Left renal pelvis (tissue), 4 donors: ENCODE measurements at regions not wholly inside any gene's neighbourhood (a gene's known extent, or its start where the extent isn't known, plus 50 kb on each side); places are given as distances from the start of the nearest gene placed in this dataset.
"Not testable (repeated sequence)": the region's sequence is repeated elsewhere in the genome, so short reads cannot be mapped to it uniquely, and the experiment has no call there.

ENCODE experiments used
- DNase-seq, 4 donors: peaks; one replicate each; pipeline ENCODE4 v3.0.0-alpha.2; 2013; ENCODE audit warnings: low read depth in 4 of 4, low spot score in 3 of 4

GRCh38 chr2:175872721-175873120 is 129.3 kb downstream of the LNPK start:
- no peak for DNase-seq

- DNase-seq = no peak
Measured at GRCh38 chr2:175872005-175872348, 130.1 kb downstream of the LNPK start.

DNA sequence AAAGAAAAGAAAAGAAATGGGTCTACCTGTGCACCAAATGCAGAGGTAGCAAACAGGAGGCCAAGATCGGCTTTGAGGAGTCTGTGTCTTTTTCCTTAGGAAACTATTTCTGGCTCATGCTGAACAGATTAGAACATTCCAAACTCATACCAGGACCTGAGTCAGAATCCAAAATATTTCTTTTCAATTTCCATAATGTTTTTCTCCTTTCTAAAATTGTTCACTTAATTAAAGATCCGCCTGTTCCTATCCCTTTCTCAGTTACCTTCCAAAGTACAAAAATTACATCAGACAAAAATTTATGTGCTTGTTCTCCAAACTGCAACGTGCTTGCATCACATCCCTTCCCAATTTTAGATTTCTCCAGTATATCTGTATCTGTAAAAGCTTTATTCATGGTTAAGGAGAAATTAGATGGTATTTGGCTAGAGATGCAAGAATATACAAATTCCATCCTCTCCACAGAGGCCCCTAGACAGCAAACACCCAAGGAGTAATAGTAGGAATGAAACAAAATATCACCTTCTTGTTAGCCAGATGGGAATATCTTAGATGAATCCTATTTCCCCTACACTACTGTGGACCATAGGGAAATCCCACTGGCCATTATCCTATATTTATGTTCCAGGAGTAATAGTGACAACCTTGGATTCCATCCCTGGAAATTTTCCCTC is 130.6 kb downstream of the LNPK start:
- no peak for DNase-seq

- DNase-seq = no peak
Measured at GRCh38 chr2:175865716-175866115, 136.4 kb downstream of the LNPK start.

- DNase-seq = no peak
Measured at GRCh38 chr2:175864137-175864850, 137.8 kb downstream of the LNPK start.

DNA sequence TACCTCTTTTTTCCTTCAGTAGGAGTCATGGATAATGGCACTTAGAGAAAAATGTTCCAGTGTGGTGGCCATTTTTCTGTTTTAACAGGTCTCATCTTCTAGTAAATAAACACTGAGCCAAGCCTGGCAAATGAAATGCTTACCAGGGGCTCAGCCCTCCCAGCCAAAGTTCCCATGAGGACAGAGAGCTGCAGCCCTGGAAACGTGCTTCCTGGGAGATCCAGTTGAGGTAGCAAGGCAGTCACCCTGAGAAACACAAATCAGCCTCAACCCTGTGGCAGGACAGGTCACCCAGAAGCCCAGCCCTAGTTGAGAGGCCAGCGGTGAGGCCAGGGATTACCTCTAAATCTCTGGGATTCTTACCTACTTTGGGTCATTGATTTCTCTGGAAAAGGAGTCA is 140.1 kb downstream of the LNPK start:
- DNase-seq = no peak

GRCh38 chr2:175855794-175856453 is 146.1 kb downstream of the LNPK start:
- DNase-seq = no peak

- DNase-seq = no peak
Measured at GRCh38 chr2:175855236-175855635, 146.8 kb downstream of the LNPK start.

DNA sequence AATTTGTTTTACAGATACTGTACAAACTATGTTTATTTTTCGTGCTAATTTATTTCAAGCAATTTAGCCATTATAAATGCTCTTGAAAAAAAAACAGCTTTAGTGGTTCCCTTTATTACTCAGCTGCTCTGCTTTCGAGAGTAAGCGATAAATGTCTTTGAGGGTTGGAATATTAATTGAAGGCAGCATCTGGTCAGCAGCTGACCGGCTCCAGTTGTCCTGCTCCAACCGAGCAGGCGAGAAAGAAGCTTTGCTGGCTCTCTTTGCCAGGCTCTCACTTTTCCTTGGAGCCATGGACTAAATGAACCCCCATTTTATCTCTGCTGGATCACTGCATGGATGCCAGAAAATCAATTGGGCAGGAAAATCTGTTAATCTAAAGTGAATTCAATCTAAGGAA is 147.4 kb downstream of the LNPK start:
- DNase-seq = peak in 1 of 4 donors; percentile 22

DNA sequence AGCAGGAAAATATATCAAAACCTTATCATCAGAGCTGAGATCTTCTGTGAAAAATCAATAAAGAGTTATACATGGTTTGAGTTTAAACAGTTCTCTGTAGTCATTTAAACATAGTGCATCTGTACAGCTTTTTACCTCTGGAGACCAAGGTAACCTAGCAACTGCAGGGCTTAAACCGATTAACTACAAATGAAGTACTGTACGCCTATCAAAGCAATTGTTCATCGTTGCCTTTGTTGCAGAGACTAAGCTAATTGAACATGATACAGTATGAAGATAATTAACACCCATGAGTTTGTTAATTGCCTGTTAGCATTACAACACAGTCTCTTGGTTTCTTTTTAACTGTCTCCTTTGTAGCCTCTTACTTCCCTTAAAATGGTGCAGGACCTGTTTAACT is 147.9 kb downstream of the LNPK start:
- DNase-seq = no peak

- DNase-seq = no peak
Measured at GRCh38 chr2:175853616-175853890, 148.5 kb downstream of the LNPK start.

GRCh38 chr2:175852879-175853615 is 149.0 kb downstream of the LNPK start:
- no peak for DNase-seq

DNA sequence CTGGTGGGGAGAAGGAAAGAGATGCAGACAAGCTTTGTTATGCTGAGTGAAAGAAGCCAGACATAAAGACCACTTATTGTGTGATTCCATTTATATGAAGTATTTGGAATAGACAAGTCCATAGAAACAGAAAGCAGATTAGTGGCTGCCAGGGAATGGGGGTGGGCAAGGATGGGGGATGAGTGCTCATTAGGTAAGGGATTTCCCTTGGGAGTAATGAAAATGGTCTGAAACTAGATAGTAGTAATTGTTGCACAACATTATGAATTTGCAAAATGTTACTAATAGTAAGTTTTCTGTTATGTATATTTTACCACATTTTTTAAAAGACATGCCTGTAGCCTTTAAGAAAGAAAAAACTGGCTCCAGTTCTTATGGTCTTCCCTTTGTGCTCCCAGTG is 154.9 kb downstream of the LNPK start:
- DNase-seq = no peak

GRCh38 chr2:175844169-175844568 is 157.9 kb downstream of the LNPK start:
- no peak for DNase-seq

GRCh38 chr2:175843625-175844024 is 158.4 kb downstream of the LNPK start:
- DNase-seq = no peak

GRCh38 chr2:175842996-175843395 is 159.1 kb downstream of the LNPK start:
- DNase-seq = no peak

DNA sequence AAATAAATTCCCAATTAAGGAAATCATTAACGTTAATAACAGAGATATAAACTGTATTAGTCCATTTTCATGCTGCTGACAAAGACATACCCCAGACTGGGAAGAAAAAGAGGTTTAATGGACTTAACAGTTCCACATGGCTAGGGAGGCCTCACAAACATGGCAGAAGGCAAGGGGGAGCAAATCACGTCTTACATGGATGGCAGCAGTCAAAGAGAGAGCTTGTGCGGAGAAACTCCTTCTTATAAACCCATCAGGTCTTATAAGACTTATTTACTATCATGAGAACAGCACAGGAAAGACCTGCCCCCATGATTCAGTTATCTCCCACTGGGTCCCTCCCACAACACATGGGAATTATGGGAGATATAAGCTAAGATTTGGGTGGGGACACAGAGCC is 161.3 kb downstream of the LNPK start:
- not testable (repeated sequence) for DNase-seq

DNA sequence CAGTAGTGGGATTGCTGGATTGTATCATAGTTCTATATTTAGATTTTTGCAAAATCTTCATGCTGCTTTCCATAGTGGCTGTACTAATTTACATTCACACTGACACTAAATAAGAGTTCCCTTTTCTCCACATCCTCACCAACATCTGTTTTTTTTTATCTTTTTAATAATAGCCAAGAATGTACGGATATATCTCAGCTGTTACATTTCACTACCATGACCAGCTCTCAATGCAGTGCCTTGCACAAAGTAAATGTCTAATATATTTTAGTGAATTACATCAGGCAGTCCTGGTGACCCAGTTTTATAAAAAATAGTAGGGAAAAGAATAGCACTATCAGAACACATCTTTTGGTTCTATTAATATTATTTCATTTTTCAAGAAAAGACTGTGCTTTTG is 161.8 kb downstream of the LNPK start:
- DNase-seq = peak in 1 of 4 donors; percentile 29

DNA sequence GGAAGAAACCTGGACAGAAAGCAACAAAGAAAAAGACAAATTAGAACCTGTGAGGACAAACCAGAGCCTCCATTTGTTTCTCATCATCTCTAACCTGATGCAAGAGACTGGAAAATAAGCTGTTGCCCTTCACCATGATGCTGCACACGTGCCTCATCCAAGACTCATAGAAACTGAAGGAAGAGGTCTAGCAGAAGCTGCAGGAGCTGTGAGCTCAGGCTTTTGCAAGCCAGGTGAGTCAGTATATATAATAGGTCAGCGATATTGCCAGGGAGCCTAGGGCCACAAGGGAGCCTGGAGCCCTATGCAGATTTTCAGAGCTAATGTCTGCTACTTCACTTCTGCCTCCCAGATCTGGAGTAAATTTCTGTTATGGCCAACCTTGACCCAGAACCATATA is 163.1 kb downstream of the LNPK start:
- no peak for DNase-seq

- no peak for DNase-seq
Measured at GRCh38 chr2:175837046-175837445, 165.0 kb downstream of the LNPK start.

DNA sequence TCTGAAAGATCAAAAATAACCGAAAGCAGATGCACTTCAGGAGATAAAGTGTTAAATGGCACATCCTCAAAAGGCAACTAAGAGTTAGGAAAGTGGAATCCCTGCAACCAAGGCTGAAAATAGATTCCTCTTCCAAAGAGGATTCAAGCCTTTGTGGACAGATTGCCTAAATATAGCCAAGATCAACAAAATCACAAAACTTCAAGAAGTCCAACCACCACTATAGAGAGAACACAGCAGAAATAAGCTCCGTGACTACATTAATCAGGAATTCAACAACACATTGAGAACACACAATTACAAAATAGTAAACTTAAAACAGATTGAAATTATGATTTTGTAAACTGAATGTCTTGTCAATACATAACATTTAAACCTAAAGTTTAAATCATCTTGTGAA is 165.7 kb downstream of the LNPK start:
- no peak for DNase-seq

- no peak for DNase-seq
Measured at GRCh38 chr2:175834477-175834876, 167.6 kb downstream of the LNPK start.
